PC-9 (cell line): ENCODE measurements at regions not wholly inside any gene's neighbourhood (a gene's known extent, or its start where the extent isn't known, plus 50 kb on each side); places are given as distances from the start of the nearest gene placed in this dataset.
"Not testable (repeated sequence)": the region's sequence is repeated elsewhere in the genome, so short reads cannot be mapped to it uniquely, and the experiment has no call there.

ENCODE experiments used
- BruUV-seq: library from RNA; stranded (reverse); fragments of 400-500 nt; replicated peaks from 2 replicates; lab custom pipeline; 2021; lab: Mats Ljungman, UMichigan
- CTCF ChIA-PET: fragments of 300-600 bp; sonication (Branson Sonifier 250); formaldehyde crosslinking; loops from one replicate; lab custom pipeline; 2022; ENCODE audit warnings: antibody characterized with exemption; lab: Charles Lee
- POLR2A ChIA-PET: fragments of 300-600 bp; sonication (Branson Sonifier 250); formaldehyde crosslinking; loops from one replicate; lab custom pipeline; 2022; ENCODE audit warnings: antibody characterized with exemption; ENCODE audit not compliant: unreplicated experiment; lab: Charles Lee
- DNase-seq, 2 experiments: peaks; one replicate each; pipeline versions ENCODE4 v3.0.0 to v3.0.0-alpha.2; 2015 to 2022; ENCODE audit warnings: mixed read lengths in 1 of 2
- H2AFZ ChIP-seq: fragments of 200-600 bp; sonication (generic); 2 replicates; pipeline ENCODE4 v1.8.1; 2017; ENCODE audit warnings: antibody characterized with exemption
- H3F3A ChIP-seq: fragments of 200-600 bp; sonication (generic); 2 replicates; pipeline ENCODE4 v1.8.1; 2017; ENCODE audit warnings: antibody characterized with exemption, mild to moderate bottlenecking, low read depth; ENCODE audit not compliant: insufficient read depth
- H3K27ac ChIP-seq: fragments of 200-600 bp; sonication (generic); 2 replicates; pipeline ENCODE4 v1.6.1; 2016; ENCODE audit warnings: mixed run types
- H3K27me3 ChIP-seq: fragments of 200-600 bp; sonication (generic); 2 replicates; pipeline ENCODE4 v1.6.1; 2016; ENCODE audit warnings: low read depth, mixed run types; ENCODE audit not compliant: insufficient read depth
- H3K36me3 ChIP-seq: fragments of 200-600 bp; sonication (generic); 2 replicates; pipeline ENCODE4 v1.6.1; 2016; ENCODE audit warnings: low read depth, mixed run types
- H3K4me1 ChIP-seq: fragments of 200-600 bp; sonication (generic); replicated peaks from 2 replicates; pipeline ENCODE4 v1.6.1; 2016; ENCODE audit warnings: mixed run types; ENCODE audit not compliant: insufficient read depth
- H3K4me2 ChIP-seq: fragments of 200-600 bp; sonication (generic); 2 replicates; pipeline ENCODE4 v1.6.1; 2017; ENCODE audit warnings: mixed run types
- H3K4me3 ChIP-seq: fragments of 200-600 bp; sonication (generic); 2 replicates; pipeline ENCODE4 v1.6.1; 2016; ENCODE audit warnings: mixed run types
- H3K79me2 ChIP-seq: fragments of 200-600 bp; sonication (generic); 2 replicates; pipeline ENCODE4 v1.6.1; 2017; ENCODE audit warnings: low read depth, mixed run types
- H3K9me2 ChIP-seq: fragments of 200-600 bp; sonication (generic); 2 replicates; pipeline ENCODE4 v1.8.1; 2017; ENCODE audit warnings: mild to moderate bottlenecking; ENCODE audit not compliant: insufficient read depth
- H3K9me3 ChIP-seq: fragments of 200-600 bp; sonication (generic); 2 replicates; pipeline ENCODE4 v1.8.1; 2016; ENCODE audit warnings: low read depth; ENCODE audit not compliant: insufficient read depth
- H4K20me1 ChIP-seq: fragments of 200-600 bp; sonication (generic); 2 replicates; pipeline ENCODE4 v1.8.1; 2017; ENCODE audit not compliant: insufficient read depth
- EZH2 ChIP-seq: fragments of 200-600 bp; sonication (generic); IDR thresholded peaks from 2 replicates; pipeline ENCODE4 v1.8.0; 2017; ENCODE audit warnings: antibody characterized with exemption, low read depth
- intact Hi-C: fragments of 100-400 bp; cut with micrococcal nuclease; formaldehyde crosslinking; loops from one replicate; pipeline ENCODE4 v1.10.0; 2022; ENCODE audit not compliant: unreplicated experiment
- TF ChIP-seq, protein P1 (sequence below): fragments of 200-600 bp; sonication (generic); conservative IDR thresholded peaks from 2 replicates; pipeline ENCODE4 v1.6.1; 2017; ENCODE audit warnings: mixed run types, antibody characterized with exemption, mild to moderate bottlenecking, moderate library complexity

DNA sequence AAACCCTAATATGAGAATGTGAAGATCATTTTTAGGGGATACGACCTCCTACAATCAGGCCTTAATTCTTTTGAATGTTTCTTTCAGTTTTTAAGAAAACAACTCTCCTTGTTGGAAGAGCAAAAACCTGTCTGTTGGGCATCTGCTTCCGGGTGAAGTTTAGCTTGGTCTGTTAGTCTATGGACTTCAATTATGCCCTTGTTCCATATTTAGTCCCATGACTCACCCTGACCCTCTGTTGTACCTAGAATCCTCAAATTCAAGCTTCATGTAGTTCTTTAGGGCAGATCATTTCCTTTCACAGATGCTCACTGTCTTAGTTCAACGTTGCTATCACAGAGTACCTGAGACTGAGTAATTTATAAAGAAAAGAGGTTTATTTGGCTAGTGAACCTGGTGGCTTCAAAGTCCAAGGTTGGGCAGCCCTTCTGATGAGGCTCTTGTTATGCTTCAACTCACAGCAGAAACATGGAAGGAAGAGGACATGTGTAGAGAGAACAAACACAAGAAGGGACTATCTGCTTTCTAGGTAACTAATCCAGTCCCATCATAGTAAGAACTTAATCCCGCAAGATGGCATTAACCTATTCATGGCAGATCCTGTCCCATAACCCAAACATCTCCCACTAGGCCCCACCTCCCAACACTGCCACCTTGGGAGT is 82.5 kb upstream of the SERPINE2 start:
- no peak overlapping the region for H3K4me3 ChIP-seq
- H3K36me3 ChIP-seq = no peaks in the 10 kb centered on the region
- no peaks in the 10 kb centered on the region for H4K20me1 ChIP-seq
- no peak overlapping the region for H3K4me2 ChIP-seq
- peak overlapping the region; percentile 13; the same call in 1 of the 2 replicates for H2AFZ ChIP-seq
- no peaks in the 10 kb centered on the region for H3K27me3 ChIP-seq
- no peaks in the 10 kb centered on the region for H3F3A ChIP-seq
- no peak overlapping the region for H3K27ac ChIP-seq
- BruUV-seq = no TSS peak
- CTCF ChIA-PET = no interaction called here
- H3K4me1 ChIP-seq = no peaks in the 10 kb centered on the region
- POLR2A ChIA-PET = no interaction called here
- peaks cover 36% of the 10 kb centered on the region for H3K9me3 ChIP-seq
- no peak for TF ChIP-seq EZH2
- TF ChIP-seq, protein P1, sequence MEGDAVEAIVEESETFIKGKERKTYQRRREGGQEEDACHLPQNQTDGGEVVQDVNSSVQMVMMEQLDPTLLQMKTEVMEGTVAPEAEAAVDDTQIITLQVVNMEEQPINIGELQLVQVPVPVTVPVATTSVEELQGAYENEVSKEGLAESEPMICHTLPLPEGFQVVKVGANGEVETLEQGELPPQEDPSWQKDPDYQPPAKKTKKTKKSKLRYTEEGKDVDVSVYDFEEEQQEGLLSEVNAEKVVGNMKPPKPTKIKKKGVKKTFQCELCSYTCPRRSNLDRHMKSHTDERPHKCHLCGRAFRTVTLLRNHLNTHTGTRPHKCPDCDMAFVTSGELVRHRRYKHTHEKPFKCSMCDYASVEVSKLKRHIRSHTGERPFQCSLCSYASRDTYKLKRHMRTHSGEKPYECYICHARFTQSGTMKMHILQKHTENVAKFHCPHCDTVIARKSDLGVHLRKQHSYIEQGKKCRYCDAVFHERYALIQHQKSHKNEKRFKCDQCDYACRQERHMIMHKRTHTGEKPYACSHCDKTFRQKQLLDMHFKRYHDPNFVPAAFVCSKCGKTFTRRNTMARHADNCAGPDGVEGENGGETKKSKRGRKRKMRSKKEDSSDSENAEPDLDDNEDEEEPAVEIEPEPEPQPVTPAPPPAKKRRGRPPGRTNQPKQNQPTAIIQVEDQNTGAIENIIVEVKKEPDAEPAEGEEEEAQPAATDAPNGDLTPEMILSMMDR = no peak
- no peaks in the 10 kb centered on the region for H3K79me2 ChIP-seq
- DNase-seq = no peak
- no peaks in the 10 kb centered on the region; the same call in 1 of the 2 replicates for H3K9me2 ChIP-seq
- intact Hi-C loops = no loop called here

DNA sequence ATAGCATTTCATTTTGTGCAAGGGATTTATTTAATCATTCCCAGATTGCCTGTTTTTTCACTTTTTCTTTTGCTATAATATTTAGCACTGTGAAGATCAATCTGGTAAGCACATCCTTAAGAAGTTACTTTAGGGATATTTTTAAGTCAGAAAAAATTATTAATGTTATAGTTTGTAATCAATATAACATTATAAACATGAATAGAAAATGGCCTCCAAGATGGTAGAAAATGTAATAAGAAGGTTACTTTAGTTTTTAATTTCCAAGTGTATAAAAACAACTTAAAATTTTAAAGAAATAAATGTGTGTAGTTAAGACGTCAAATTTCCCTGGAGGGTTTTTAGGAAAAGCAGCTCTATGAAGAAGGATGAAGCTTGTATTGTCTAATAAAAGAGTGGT is 81.9 kb upstream of the SERPINE2 start:
- intact Hi-C loops = no loop called here
- H3K4me2 ChIP-seq = no peak overlapping the region
- no peaks in the 10 kb centered on the region for H3K4me1 ChIP-seq
- DNase-seq = no peak
- H3F3A ChIP-seq = no peaks in the 10 kb centered on the region
- CTCF ChIA-PET = no interaction called here
- H3K79me2 ChIP-seq = no peaks in the 10 kb centered on the region
- no peaks in the 10 kb centered on the region for H4K20me1 ChIP-seq
- TF ChIP-seq, protein P1 = no peak
- no peak for TF ChIP-seq EZH2
- H3K27me3 ChIP-seq = no peaks in the 10 kb centered on the region
- no peaks in the 10 kb centered on the region; the same call in 1 of the 2 replicates for H3K9me2 ChIP-seq
- POLR2A ChIA-PET = interaction anchor here (0.6 kb wide), 2 partner anchors 8 to 86 kb away, joined by 3 to 15 read pairs; no protein-coding TSS in a partner anchor
- H2AFZ ChIP-seq = peak overlapping the region; percentile 13; the same call in 1 of the 2 replicates
- no peak overlapping the region for H3K4me3 ChIP-seq
- no TSS peak for BruUV-seq
- H3K27ac ChIP-seq = no peak overlapping the region
- no peaks in the 10 kb centered on the region for H3K36me3 ChIP-seq
- H3K9me3 ChIP-seq = peaks cover 40% of the 10 kb centered on the region

DNA sequence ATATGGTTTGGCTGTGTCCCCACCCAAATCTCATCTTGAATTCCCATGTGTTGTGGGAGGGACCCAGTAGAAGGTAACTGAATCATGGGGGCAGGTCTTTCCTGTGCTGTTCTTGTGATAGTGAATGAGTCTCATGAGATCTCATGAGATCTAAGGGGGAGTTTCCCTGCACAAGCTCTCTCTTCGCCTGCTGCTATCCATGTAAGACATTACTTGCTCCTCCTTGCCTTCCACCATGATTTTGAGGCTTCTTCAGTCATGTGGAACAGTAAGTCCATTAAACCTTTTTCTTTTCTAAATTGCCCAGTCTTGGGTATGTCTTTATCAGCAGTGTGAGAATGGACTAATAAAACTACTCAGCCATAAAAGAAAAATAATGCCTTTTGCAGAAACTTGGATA is 80.8 kb upstream of the SERPINE2 start:
- BruUV-seq, H3K79me2 ChIP-seq, intact Hi-C loops: not testable (repeated sequence)

More for the DNA sequence above, 80.8 kb upstream of the SERPINE2 start:
- H2AFZ ChIP-seq, H3K27ac ChIP-seq, CTCF ChIA-PET, H3K36me3 ChIP-seq, H3K27me3 ChIP-seq, H3K9me2 ChIP-seq, DNase-seq, H4K20me1 ChIP-seq, POLR2A ChIA-PET, H3K4me1 ChIP-seq, H3K4me3 ChIP-seq, H3K4me2 ChIP-seq, H3F3A ChIP-seq: not testable (repeated sequence)
- peaks cover 41% of the 10 kb centered on the region for H3K9me3 ChIP-seq
